HT1080 (cell line): ENCODE measurements at regions not wholly inside any gene's neighbourhood (a gene's known extent, or its start where the extent isn't known, plus 50 kb on each side); places are given as distances from the start of the nearest gene placed in this dataset.

Experiments
- DNase-seq: peaks from one replicate; pipeline ENCODE4 v3.0.0-alpha.2; 2015; ENCODE audit warnings: low read depth

- DNase-seq: peak; percentile 1
Observed at GRCh38 chr5:107217721-107218130, 453.0 kb downstream of the EFNA5 start.

DNA sequence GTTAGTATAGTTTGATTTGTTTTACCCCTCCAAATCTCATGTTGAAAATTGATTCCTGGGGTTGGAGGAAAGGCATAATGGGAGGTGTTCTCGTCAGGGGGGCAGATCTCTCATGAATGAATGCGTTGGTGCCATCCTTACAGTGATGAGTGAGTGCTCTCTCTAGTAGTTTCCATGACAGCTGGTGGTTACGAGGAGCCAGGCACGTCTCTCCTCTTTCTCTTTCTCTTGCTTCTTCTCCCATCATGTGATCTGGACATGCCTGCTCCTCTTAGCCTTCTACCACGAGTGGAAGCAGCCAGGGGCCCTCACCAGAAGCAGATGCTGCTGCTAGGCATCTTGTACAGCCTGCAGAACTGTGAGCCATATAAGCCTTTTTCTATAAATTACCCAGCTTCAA lies 454.1 kb downstream of the EFNA5 start:
- no peak for DNase-seq

DNA sequence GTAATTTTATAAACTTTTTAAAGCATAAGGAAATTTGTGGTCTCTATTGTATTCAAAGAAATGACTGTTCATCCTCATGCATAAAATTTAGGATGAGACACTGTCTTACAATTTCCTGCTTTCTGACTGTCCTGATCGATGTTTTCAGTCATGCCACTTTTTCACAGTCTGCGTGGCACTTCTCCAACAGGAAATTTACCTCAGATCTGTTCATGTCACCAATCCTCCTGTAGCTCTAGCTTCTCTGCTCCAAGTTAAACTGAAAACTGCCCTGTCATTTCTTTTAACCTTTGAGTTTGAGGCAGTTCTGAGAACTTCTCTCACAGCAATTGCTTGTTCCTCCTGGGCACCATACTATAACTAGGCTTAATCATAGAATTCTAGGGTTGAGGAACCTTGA lies 455.1 kb downstream of the EFNA5 start:
- peak; percentile 79 for DNase-seq

GRCh38 chr5:107213025-107213424 lies 457.7 kb downstream of the EFNA5 start:
- no peak for DNase-seq

DNA sequence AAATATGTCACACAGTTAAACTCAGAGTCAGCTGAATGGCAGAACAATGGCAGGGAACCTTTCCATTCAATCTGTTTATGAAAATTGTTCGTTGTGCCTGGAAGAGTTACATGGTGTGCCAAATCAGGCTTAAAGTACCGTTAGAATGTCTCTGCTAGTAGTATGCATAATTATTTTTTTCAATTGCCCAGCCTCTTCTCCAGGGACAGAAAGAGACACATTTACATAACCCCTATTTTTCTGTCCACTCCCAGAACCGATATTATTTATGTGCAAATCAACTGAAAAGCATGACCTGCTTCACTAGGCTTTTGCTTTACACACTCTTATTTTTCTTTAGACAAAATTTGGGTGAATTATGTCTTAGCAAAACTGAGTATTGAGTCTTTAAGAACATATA lies 459.1 kb downstream of the EFNA5 start:
- DNase-seq: no peak

GRCh38 chr5:107208867-107209266 lies 461.9 kb downstream of the EFNA5 start:
- no peak for DNase-seq

GRCh38 chr5:107204413-107204812 lies 466.3 kb downstream of the EFNA5 start:
- no peak for DNase-seq

- DNase-seq: no peak
Observed at GRCh38 chr5:107203243-107203642, 467.5 kb downstream of the EFNA5 start.

DNA sequence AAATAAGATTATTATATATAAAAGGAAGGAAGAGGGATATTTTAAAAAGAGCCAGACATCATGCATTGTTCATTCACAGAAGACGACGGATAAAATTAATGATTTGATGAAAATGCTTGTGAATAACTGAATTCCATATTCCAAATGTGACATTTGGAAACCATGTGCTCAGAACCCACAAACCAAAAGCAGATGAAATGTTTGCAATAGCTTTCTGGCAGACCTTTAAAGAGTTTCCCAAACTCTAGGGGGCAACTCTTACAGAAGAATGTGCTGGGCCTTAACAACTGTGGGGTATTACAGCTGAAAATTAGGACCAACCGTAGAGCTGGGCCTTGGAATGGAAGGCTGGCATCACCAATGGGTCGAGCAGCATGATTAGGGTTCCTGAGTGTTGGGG lies 471.0 kb downstream of the EFNA5 start:
- DNase-seq: no peak

DNA sequence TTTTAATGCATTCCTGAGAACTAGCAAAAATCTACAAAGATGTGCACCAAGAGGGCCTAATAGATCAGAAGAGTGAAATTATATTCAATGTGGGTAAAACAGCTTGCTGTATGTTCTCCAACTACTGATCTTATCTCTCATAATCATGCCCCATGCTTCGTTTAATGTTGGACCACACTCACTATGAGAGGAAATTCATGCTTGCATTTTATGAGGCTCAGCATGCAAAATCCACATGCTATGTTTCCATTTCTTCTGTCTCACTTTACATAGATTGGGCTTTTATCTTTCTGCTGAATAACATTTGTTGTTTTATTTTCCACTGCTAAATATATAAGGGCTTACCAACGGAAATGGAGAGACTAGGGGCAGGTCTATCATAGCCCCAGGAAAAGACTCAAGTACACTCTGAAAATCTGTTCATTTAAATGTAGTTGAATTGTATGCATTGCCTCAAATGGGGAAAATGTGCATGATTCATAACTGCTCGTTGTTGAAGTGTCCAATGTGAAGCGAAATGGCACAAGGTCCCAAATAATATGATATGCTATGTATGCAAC lies 474.2 kb downstream of the EFNA5 start:
- DNase-seq: no peak

DNA sequence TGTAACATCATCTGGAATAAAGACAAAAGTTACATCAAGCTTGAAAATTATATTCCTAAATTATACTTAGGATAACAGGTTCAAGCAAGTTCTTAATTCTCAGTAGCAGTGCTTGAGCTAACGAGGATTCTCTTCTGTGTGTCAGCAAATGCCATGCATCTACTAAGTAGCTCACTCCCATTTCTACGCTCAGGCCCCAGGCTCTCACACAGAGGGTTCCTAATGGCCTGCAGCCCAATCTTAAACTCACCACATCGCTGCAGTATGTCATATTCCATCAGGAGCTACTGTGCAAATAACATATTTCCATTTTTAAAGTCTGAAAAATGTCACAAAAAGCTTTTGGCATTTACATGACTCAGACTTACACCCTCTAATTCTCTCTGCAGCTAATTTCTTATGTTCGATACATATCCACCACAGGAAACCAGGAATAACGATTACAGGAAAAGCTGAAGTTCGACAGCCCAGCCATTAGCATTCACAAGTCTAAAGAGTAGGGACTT lies 474.8 kb downstream of the EFNA5 start:
- DNase-seq: no peak

- DNase-seq: no peak
Observed at GRCh38 chr5:107184871-107185270, 485.9 kb downstream of the EFNA5 start.

GRCh38 chr5:107184066-107184465 lies 486.7 kb downstream of the EFNA5 start:
- peak; percentile 20 for DNase-seq

DNA sequence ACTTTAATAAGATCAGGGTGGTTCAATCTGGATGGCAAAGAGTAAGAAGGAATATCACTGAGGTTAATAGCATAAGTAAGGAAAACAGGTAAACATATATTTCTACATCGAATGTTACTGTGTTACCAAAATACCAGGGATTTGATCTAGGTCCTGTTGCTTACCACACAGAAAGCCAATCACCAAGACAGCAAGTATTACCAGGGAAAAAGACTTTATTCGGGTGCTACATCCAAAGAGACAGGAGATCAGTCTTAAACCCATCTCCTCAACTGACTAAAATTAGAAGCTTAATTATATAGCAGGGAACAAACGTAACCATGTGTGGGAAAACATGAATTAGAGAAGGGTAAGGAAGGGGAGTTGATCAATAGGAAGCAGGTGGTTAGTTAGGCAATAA lies 500.1 kb downstream of the EFNA5 start:
- no peak for DNase-seq

DNA sequence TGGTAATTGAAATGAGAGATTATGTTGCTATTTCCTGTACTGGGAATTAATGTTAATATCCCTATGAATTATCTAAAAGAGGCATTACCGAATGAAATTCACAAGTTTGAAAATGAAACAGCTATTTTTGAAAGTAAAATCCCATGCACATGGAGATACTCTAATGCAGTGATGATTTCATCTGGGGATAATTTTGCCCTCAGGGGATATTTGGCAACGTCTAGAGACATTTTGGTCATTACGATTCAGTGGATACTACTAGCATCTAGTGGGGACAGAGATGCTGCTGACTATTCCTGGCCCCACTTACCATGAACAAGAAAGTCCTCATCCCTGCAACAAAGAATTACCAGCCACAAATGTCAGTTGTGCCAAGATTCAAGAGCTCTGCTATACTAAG lies 500.9 kb downstream of the EFNA5 start:
- no peak for DNase-seq

- no peak for DNase-seq
Observed at GRCh38 chr5:107168848-107169752, 501.6 kb downstream of the EFNA5 start.

- DNase-seq: no peak
Observed at GRCh38 chr5:107168086-107168485, 502.7 kb downstream of the EFNA5 start.

DNA sequence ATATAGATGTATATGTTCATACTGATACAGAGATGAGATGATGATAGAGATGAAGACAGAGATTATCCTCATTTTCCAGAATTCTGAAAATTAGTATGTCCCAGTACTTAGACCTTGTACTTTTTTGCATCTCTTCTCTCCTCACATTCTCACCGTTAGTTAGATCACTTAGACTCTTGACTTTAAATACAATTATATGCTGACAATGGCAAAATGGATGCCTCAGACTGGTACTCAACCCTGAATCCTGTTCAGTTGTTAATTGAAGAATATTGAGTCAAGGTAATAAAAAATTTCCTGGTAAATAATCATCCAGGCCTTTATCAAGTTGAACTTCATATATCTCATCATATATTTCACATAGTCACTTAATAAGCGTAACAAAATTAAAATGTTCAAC lies 505.4 kb downstream of the EFNA5 start:
- no peak for DNase-seq

DNA sequence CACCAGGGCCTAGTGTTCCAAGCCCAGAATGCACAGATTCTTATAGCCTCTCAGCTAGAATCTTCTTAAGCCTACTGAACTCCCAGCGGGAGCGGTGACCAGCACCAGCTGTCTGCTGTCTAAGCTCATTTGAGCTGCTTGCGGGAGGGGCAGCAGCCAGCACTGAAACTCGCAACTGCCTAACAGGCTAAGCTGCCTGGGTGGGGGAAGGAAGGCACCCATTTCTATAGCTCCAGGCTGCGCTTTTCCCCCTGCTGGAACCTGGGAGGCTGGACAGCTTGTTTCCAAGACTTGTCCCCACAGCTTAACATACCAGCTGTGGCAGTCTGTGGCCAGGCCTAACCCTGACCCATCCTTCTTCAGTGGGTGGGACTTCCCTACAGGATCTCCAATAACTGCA lies 512.9 kb downstream of the EFNA5 start:
- DNase-seq: no peak

GRCh38 chr5:107155707-107156106 lies 515.0 kb downstream of the EFNA5 start:
- DNase-seq: no peak

- DNase-seq: no peak
Observed at GRCh38 chr5:107154593-107154992, 516.1 kb downstream of the EFNA5 start.

GRCh38 chr5:107153283-107153682 lies 517.5 kb downstream of the EFNA5 start:
- no peak for DNase-seq
